Liver (tissue), 8 donors: ENCODE measurements at regions not wholly inside any gene's neighbourhood (a gene's known extent, or its start where the extent isn't known, plus 50 kb on each side); places are given as distances from the start of the nearest gene placed in this dataset.

Experiments
- DNase-seq: peaks from one replicate; pipeline ENCODE4 v3.0.0-alpha.2; 2017; ENCODE audit warnings: low spot score
- H3K27ac ChIP-seq, 2 donors: one replicate each; pipeline ENCODE4 v1.7.0; 2013; ENCODE audit warnings: inconsistent platforms in 2 of 2, low read length in 2 of 2, control low read depth in 1 of 2, low read depth in 1 of 2, mild to moderate bottlenecking in 1 of 2
- H3K27me3 ChIP-seq, 4 donors: one replicate each; pipeline versions ENCODE4 v1.6.1 to v1.7.0; 2013; ENCODE audit warnings: low read length in 3 of 4, inconsistent platforms in 1 of 4, mild to moderate bottlenecking in 1 of 4, moderate library complexity in 1 of 4; ENCODE audit not compliant: control insufficient read depth in 4 of 4, insufficient read depth in 4 of 4
- H3K36me3 ChIP-seq, 4 donors: one replicate each; pipeline versions ENCODE4 v1.6.1 to v1.7.0; 2013; ENCODE audit warnings: low read length in 3 of 4, mild to moderate bottlenecking in 3 of 4, low read depth in 1 of 4, moderate library complexity in 1 of 4; ENCODE audit not compliant: control insufficient read depth in 4 of 4, insufficient read depth in 3 of 4
- H3K4me1 ChIP-seq, 4 donors: one replicate each; pipeline versions ENCODE4 v1.6.1 to v1.7.0; 2013; ENCODE audit warnings: low read length in 3 of 4, mild to moderate bottlenecking in 3 of 4, moderate library complexity in 1 of 4; ENCODE audit not compliant: control insufficient read depth in 4 of 4, insufficient read depth in 4 of 4
- H3K4me3 ChIP-seq, 3 donors: one replicate each; pipeline versions ENCODE4 v1.6.1 to v1.7.0; 2013; ENCODE audit warnings: low read length in 3 of 3, control low read depth in 1 of 3, low read depth in 1 of 3, mild to moderate bottlenecking in 1 of 3
- H3K9ac ChIP-seq, 2 donors: one replicate each; pipeline ENCODE4 v1.7.0; 2013; ENCODE audit warnings: low read length in 2 of 2, mild to moderate bottlenecking in 2 of 2, moderate library complexity in 2 of 2, control low read depth in 1 of 2, low read depth in 1 of 2
- H3K9me3 ChIP-seq, 4 donors: one replicate each; pipeline versions ENCODE4 v1.6.1 to v1.7.0; 2013; ENCODE audit warnings: low read length in 3 of 4; ENCODE audit not compliant: control insufficient read depth in 4 of 4
- EGR1 ChIP-seq, 2 donors: IDR thresholded peaks; 2 replicates each; pipeline ENCODE4 v1.6.1; 2016 to 2018; ENCODE audit warnings: antibody characterized with exemption in 2 of 2, low read depth in 2 of 2
- FOXA1 ChIP-seq: IDR thresholded peaks from 2 replicates; pipeline ENCODE4 v1.6.1; 2016; ENCODE audit warnings: antibody characterized with exemption
- FOXA2 ChIP-seq: IDR thresholded peaks from 2 replicates; pipeline ENCODE4 v1.6.1; 2016; ENCODE audit warnings: antibody characterized with exemption
- GABPA ChIP-seq, 2 donors: IDR thresholded peaks in 1 of 2; conservative IDR thresholded peaks in 1 of 2; 2 replicates each; pipeline ENCODE4 v1.6.1; 2016; ENCODE audit warnings: antibody characterized with exemption in 2 of 2, mild to moderate bottlenecking in 1 of 2, moderate library complexity in 1 of 2
- HNF4A ChIP-seq, 2 donors: conservative IDR thresholded peaks; 2 replicates each; pipeline ENCODE4 v1.6.1; 2016; ENCODE audit warnings: antibody characterized with exemption in 2 of 2, mild to moderate bottlenecking in 2 of 2
- HNF4G ChIP-seq: IDR thresholded peaks from 2 replicates; pipeline ENCODE4 v1.6.1; 2016; ENCODE audit warnings: antibody characterized with exemption
- JUND ChIP-seq, 2 donors: IDR thresholded peaks; 2 replicates each; pipeline ENCODE4 v1.6.1; 2016; ENCODE audit warnings: antibody characterized with exemption in 2 of 2
- NR2F2 ChIP-seq: IDR thresholded peaks from 2 replicates; pipeline ENCODE4 v1.6.1; 2016; ENCODE audit warnings: antibody characterized with exemption
- RAD21 ChIP-seq, 2 donors: IDR thresholded peaks; 2 replicates each; pipeline ENCODE4 v1.6.1; 2016; ENCODE audit warnings: antibody characterized with exemption in 2 of 2, mild to moderate bottlenecking in 2 of 2
- RXRA ChIP-seq, 2 donors: IDR thresholded peaks; 2 replicates each; pipeline ENCODE4 v1.6.1; 2017 to 2018; ENCODE audit warnings: antibody characterized with exemption in 2 of 2, mild to moderate bottlenecking in 1 of 2
- SP1 ChIP-seq: IDR thresholded peaks from 2 replicates; pipeline ENCODE4 v1.6.1; 2018; ENCODE audit warnings: antibody characterized with exemption, mild to moderate bottlenecking
- TAF1 ChIP-seq: conservative IDR thresholded peaks from 2 replicates; pipeline ENCODE4 v1.6.1; 2016; ENCODE audit warnings: antibody characterized with exemption, mild to moderate bottlenecking
- YY1 ChIP-seq: IDR thresholded peaks from 2 replicates; pipeline ENCODE4 v1.6.1; 2016; ENCODE audit warnings: antibody characterized with exemption, mild to moderate bottlenecking
- WGBS: extraction: QIAGEN DNeasy Blood & Tissue Kit; methylation state at CpG from one replicate; pipeline ENCODE4 v1.1.7; 2013; 5-methylcytosine and 5-hydroxymethylcytosine counted together
- TF ChIP-seq, protein P1 (sequence below): IDR thresholded peaks from 2 replicates; pipeline ENCODE4 v1.6.1; 2016; ENCODE audit warnings: antibody characterized with exemption, mild to moderate bottlenecking
- TF ChIP-seq, protein P2 (sequence below): IDR thresholded peaks from 2 replicates; pipeline ENCODE4 v1.6.1; 2016; ENCODE audit warnings: antibody characterized with exemption
- TF ChIP-seq, protein P3 (sequence below): fragments of 150-350 bp; IDR thresholded peaks from 2 replicates; pipeline ENCODE4 v1.5.1; 2017; ENCODE audit warnings: improper control_type of control experiment, low read depth, low read length; ENCODE audit not compliant: missing input control
- TF ChIP-seq, protein P4 (sequence below): IDR thresholded peaks from 2 replicates; pipeline ENCODE4 v1.6.1; 2016; ENCODE audit warnings: antibody characterized with exemption
- TF ChIP-seq, protein P5 (sequence below): IDR thresholded peaks from 2 replicates; pipeline ENCODE4 v1.6.1; 2016; ENCODE audit warnings: antibody characterized with exemption
- donor health status: healthy.
- donor health status: healthy.
- donor health status: healthy.
- donor health status: healthy.
- donor health status: healthy.

DNA sequence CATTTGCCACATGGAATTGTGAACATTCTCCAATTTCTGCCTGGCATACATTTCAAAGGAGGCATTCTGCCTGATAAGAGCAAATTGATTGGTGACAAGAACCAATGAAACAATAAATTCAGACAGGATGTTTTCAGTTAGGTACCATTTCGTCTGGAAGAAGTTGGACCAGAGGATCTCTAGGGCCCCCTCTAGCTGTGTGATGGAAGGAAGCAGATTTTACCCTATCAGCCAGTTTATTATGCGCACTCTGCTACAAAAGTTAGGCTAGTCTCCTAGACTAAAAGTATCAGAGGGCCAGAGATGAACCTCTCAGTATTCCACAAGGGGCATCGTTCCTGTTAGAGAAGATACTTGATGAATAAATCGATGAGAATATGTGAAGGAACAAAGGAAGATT, 118.0 kb downstream of the BUB3 start:
- DNase-seq, result no peak
- H3K4me3 ChIP-seq, result no peak overlapping the region
- no peak overlapping the region for H3K27ac ChIP-seq
- peaks cover 0 to 2% (median 0%) of the 10 kb centered on the region in 4 donors for H3K4me1 ChIP-seq
- TF ChIP-seq FOXA2, result no peak
- H3K9ac ChIP-seq, result no peak overlapping the region
- peaks cover 0 to 2% (median 0%) of the 10 kb centered on the region in 4 donors for H3K9me3 ChIP-seq
- peaks cover 0 to 3% (median 1%) of the 10 kb centered on the region in 4 donors for H3K27me3 ChIP-seq
- 86% methylated on average over 4 of the region's 4 CpGs for WGBS
- no peaks in the 10 kb centered on the region for H3K36me3 ChIP-seq

DNA sequence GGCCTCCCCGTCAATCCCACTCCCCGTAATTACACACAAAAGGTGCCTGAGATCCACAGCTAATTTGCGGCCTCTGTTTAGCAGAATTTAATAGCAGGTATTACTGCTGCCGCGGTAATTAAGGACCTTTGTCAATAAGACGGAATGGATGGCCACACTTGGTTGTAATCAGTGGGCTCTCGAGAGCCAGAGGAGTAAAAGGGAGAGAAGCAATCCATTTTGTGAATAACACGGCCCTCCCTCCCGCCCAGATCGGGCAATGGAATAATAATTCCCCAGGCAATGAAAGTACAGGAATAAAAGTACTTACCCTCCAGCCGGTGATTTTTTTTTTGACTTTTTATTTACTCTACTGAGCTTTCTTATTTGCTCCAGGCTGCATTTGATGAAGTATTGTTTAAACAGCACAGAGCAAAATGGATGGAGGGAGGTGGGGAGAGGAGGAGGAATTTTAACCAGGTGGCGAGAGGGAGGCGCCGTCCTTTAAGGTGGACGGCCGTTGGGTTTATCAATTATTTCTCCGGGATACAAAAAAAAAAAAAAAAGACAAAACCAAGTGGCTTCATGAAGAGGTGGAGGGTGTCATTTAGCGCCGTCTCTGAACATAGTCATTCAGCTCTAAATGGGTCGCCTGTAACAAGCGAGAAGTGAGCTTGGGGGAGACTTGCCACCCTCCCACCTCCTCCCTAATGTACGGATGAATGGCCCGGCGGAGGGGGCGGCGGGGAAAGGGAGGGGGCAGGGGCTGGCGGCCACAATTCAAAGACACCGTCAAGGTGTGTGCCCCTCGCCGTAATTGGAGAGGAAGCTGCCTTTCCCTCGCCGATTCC, 120.3 kb downstream of the BUB3 start:
- H3K27ac ChIP-seq, result no peak overlapping the region
- H3K36me3 ChIP-seq, result no peaks in the 10 kb centered on the region
- no peak for DNase-seq
- no peak overlapping the region for H3K9ac ChIP-seq
- peaks cover 0 to 2% (median 0%) of the 10 kb centered on the region in 4 donors for H3K4me1 ChIP-seq
- TF ChIP-seq EGR1 (IDR thresholded peaks at IDR 0.05; ENCODE audit: low read depth in 2 of 2) (no peak), RAD21 (IDR thresholded peaks at IDR 0.05) (no peak), HNF4G (no peak), GABPA (IDR thresholded peaks at IDR 0.05 in 1 of 2, conservative IDR thresholded peaks at IDR 0.05 in 1 of 2) (no peak), TAF1 (no peak), JUND (IDR thresholded peaks at IDR 0.05) (no peak), SP1 (no peak), HNF4A (conservative IDR thresholded peaks at IDR 0.05) (no peak), YY1 (no peak), NR2F2 (no peak), RXRA (IDR thresholded peaks at IDR 0.05) (no peak), FOXA1 (no peak), FOXA2 (no peak)
- TF ChIP-seq, protein P1, sequence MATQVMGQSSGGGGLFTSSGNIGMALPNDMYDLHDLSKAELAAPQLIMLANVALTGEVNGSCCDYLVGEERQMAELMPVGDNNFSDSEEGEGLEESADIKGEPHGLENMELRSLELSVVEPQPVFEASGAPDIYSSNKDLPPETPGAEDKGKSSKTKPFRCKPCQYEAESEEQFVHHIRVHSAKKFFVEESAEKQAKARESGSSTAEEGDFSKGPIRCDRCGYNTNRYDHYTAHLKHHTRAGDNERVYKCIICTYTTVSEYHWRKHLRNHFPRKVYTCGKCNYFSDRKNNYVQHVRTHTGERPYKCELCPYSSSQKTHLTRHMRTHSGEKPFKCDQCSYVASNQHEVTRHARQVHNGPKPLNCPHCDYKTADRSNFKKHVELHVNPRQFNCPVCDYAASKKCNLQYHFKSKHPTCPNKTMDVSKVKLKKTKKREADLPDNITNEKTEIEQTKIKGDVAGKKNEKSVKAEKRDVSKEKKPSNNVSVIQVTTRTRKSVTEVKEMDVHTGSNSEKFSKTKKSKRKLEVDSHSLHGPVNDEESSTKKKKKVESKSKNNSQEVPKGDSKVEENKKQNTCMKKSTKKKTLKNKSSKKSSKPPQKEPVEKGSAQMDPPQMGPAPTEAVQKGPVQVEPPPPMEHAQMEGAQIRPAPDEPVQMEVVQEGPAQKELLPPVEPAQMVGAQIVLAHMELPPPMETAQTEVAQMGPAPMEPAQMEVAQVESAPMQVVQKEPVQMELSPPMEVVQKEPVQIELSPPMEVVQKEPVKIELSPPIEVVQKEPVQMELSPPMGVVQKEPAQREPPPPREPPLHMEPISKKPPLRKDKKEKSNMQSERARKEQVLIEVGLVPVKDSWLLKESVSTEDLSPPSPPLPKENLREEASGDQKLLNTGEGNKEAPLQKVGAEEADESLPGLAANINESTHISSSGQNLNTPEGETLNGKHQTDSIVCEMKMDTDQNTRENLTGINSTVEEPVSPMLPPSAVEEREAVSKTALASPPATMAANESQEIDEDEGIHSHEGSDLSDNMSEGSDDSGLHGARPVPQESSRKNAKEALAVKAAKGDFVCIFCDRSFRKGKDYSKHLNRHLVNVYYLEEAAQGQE, result no peak
- TF ChIP-seq, protein P2, sequence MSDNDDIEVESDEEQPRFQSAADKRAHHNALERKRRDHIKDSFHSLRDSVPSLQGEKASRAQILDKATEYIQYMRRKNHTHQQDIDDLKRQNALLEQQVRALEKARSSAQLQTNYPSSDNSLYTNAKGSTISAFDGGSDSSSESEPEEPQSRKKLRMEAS, result no peak
- TF ChIP-seq, protein P3, sequence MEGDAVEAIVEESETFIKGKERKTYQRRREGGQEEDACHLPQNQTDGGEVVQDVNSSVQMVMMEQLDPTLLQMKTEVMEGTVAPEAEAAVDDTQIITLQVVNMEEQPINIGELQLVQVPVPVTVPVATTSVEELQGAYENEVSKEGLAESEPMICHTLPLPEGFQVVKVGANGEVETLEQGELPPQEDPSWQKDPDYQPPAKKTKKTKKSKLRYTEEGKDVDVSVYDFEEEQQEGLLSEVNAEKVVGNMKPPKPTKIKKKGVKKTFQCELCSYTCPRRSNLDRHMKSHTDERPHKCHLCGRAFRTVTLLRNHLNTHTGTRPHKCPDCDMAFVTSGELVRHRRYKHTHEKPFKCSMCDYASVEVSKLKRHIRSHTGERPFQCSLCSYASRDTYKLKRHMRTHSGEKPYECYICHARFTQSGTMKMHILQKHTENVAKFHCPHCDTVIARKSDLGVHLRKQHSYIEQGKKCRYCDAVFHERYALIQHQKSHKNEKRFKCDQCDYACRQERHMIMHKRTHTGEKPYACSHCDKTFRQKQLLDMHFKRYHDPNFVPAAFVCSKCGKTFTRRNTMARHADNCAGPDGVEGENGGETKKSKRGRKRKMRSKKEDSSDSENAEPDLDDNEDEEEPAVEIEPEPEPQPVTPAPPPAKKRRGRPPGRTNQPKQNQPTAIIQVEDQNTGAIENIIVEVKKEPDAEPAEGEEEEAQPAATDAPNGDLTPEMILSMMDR, result no peak
- TF ChIP-seq, protein P4, sequence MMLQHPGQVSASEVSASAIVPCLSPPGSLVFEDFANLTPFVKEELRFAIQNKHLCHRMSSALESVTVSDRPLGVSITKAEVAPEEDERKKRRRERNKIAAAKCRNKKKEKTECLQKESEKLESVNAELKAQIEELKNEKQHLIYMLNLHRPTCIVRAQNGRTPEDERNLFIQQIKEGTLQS, result no peak
- TF ChIP-seq, protein P5, sequence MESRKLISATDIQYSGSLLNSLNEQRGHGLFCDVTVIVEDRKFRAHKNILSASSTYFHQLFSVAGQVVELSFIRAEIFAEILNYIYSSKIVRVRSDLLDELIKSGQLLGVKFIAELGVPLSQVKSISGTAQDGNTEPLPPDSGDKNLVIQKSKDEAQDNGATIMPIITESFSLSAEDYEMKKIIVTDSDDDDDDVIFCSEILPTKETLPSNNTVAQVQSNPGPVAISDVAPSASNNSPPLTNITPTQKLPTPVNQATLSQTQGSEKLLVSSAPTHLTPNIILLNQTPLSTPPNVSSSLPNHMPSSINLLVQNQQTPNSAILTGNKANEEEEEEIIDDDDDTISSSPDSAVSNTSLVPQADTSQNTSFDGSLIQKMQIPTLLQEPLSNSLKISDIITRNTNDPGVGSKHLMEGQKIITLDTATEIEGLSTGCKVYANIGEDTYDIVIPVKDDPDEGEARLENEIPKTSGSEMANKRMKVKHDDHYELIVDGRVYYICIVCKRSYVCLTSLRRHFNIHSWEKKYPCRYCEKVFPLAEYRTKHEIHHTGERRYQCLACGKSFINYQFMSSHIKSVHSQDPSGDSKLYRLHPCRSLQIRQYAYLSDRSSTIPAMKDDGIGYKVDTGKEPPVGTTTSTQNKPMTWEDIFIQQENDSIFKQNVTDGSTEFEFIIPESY, result no peak
- no peak overlapping the region for H3K4me3 ChIP-seq
- H3K27me3 ChIP-seq, result peaks cover 0 to 3% (median 1%) of the 10 kb centered on the region in 4 donors
- peaks cover 0 to 2% (median 0%) of the 10 kb centered on the region in 4 donors for H3K9me3 ChIP-seq
- 34% methylated on average over 32 of the region's 32 CpGs for WGBS
